WTC11 (cell line): ENCODE measurements at regions not wholly inside any gene's neighbourhood (a gene's known extent, or its start where the extent isn't known, plus 50 kb on each side); places are given as distances from the start of the nearest gene placed in this dataset.

Experiments
- CREB1 ChIP-seq: sonication (generic); formaldehyde crosslinking; IDR thresholded peaks from 2 replicates; pipeline ENCODE4 v1.8.0; 2023; ENCODE audit warnings: mild to moderate bottlenecking, missing genetic modification reagents
- ELF4 ChIP-seq: sonication (generic); formaldehyde crosslinking; IDR thresholded peaks from 2 replicates; pipeline ENCODE4 v1.8.1; 2022; ENCODE audit warnings: low read depth, mild to moderate bottlenecking, moderate library complexity, missing genetic modification reagents
- EMX1 ChIP-seq: fragments of 250-450 bp; sonication (Bioruptor Pico); IDR thresholded peaks from 2 replicates; pipeline ENCODE4 v1.8.0; 2021; ENCODE audit warnings: mild to moderate bottlenecking
- ZBTB21 ChIP-seq: sonication (generic); formaldehyde crosslinking; IDR thresholded peaks from 2 replicates; pipeline ENCODE4 v1.8.1; 2023; ENCODE audit warnings: mild to moderate bottlenecking, missing genetic modification reagents, borderline replicate concordance
- ZNF423 ChIP-seq: fragments of 250-450 bp; sonication (Bioruptor Pico); IDR thresholded peaks from 2 replicates; pipeline ENCODE4 v2.1.2; 2022; ENCODE audit warnings: mild to moderate bottlenecking, moderate library complexity
- TF ChIP-seq, protein P1 (sequence below): sonication (generic); formaldehyde crosslinking; IDR thresholded peaks from 2 replicates; pipeline ENCODE4 v1.8.0; 2022; ENCODE audit warnings: mild to moderate bottlenecking, missing genetic modification reagents
- TF ChIP-seq, protein P2 (sequence below): fragments of 200-600 bp; IDR thresholded peaks from 2 replicates; pipeline ENCODE4 v1.8.0; 2022; ENCODE audit warnings: antibody characterized with exemption
- TF ChIP-seq, protein P3 (sequence below): sonication (generic); formaldehyde crosslinking; IDR thresholded peaks from 2 replicates; pipeline ENCODE4 v1.8.1; 2023; ENCODE audit warnings: mild to moderate bottlenecking, missing genetic modification reagents

- TF ChIP-seq, protein P1, sequence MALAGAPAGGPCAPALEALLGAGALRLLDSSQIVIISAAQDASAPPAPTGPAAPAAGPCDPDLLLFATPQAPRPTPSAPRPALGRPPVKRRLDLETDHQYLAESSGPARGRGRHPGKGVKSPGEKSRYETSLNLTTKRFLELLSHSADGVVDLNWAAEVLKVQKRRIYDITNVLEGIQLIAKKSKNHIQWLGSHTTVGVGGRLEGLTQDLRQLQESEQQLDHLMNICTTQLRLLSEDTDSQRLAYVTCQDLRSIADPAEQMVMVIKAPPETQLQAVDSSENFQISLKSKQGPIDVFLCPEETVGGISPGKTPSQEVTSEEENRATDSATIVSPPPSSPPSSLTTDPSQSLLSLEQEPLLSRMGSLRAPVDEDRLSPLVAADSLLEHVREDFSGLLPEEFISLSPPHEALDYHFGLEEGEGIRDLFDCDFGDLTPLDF (CRISPR knock-in tag): no peak
- TF ChIP-seq, protein P2, sequence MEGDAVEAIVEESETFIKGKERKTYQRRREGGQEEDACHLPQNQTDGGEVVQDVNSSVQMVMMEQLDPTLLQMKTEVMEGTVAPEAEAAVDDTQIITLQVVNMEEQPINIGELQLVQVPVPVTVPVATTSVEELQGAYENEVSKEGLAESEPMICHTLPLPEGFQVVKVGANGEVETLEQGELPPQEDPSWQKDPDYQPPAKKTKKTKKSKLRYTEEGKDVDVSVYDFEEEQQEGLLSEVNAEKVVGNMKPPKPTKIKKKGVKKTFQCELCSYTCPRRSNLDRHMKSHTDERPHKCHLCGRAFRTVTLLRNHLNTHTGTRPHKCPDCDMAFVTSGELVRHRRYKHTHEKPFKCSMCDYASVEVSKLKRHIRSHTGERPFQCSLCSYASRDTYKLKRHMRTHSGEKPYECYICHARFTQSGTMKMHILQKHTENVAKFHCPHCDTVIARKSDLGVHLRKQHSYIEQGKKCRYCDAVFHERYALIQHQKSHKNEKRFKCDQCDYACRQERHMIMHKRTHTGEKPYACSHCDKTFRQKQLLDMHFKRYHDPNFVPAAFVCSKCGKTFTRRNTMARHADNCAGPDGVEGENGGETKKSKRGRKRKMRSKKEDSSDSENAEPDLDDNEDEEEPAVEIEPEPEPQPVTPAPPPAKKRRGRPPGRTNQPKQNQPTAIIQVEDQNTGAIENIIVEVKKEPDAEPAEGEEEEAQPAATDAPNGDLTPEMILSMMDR: no peak
- TF ChIP-seq ELF4 (CRISPR knock-in tag) (no peak), ZNF423 (CRISPR knock-in tag) (no peak), ZBTB21 (no peak), CREB1 (no peak), EMX1 (no peak)
- TF ChIP-seq, protein P3, sequence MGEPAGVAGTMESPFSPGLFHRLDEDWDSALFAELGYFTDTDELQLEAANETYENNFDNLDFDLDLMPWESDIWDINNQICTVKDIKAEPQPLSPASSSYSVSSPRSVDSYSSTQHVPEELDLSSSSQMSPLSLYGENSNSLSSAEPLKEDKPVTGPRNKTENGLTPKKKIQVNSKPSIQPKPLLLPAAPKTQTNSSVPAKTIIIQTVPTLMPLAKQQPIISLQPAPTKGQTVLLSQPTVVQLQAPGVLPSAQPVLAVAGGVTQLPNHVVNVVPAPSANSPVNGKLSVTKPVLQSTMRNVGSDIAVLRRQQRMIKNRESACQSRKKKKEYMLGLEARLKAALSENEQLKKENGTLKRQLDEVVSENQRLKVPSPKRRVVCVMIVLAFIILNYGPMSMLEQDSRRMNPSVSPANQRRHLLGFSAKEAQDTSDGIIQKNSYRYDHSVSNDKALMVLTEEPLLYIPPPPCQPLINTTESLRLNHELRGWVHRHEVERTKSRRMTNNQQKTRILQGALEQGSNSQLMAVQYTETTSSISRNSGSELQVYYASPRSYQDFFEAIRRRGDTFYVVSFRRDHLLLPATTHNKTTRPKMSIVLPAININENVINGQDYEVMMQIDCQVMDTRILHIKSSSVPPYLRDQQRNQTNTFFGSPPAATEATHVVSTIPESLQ: no peak
These were observed 77.1 kb upstream of the CD55 start for GRCh38 chr1:207244409-207244801.
